ENCODE measurements at regions not wholly inside any gene's neighbourhood (a gene's known extent, or its start where the extent isn't known, plus 50 kb on each side); places are given as distances from the start of the nearest gene placed in this dataset.

DNA sequence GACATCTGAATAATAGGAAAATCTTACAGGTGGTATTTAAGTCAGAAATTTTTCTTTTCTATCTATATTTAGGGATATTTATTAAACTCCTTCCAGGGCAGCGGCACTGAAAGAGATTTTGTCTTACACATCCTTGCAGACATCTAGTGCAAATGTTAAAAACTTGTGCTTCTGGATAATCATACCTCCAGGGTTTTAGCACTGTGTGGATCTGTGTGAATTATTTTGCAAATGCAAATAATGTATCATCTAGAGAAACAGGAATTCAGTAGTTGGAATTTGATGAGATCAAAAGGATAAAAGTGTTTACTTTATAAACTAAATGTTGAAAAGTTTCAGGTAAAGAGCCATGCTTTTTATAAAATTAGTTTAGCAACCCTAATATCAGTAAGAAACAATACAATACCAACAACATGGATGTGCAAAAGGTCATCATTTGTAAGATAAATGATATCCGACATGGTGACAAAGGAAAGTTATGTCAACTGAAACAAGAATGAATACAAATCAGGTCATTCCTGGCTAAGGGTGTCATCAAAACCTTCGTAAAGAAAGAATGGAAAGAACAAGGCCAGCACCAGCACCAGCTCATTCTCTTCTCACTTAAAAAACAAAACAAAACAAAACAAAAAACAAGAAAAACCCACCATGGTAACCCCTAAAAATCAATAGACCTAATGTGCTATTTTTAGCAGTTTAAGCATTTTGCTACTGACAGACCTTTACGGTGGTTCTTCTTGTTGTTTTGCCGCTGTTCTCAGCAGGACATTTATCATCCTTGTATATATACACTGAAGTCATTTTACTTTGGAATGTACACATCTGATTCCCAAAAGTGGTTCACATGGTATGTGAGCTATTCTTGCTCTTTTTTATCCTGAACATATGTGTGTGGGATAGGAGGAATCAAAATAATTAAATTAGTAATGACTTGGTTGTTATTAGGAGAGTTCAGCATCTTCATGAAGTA is 219.7 kb upstream of the NDST3 start:
- TF ChIP-seq POLR2A (IDR thresholded peaks at IDR 0.05; ENCODE audit: low read depth, low read length) (no peak), POLR2AphosphoS5 (IDR thresholded peaks at IDR 0.05; ENCODE audit: low read depth, low read length) (no peak), TAF1 (IDR thresholded peaks at IDR 0.05; ENCODE audit: borderline replicate concordance, low read depth, low read length) (no peak)
